Sigmoid colon (tissue), 6 donors: ENCODE measurements at regions not wholly inside any gene's neighbourhood (a gene's known extent, or its start where the extent isn't known, plus 50 kb on each side); places are given as distances from the start of the nearest gene placed in this dataset.

Source experiments
- DNase-seq: peaks from one replicate; pipeline ENCODE4 v3.0.0-alpha.2; 2019
- H3K27ac ChIP-seq, 4 donors: fragments of 200-600 bp; sonication (generic); one replicate each; pipeline ENCODE4 v1.5.1; 2016 to 2019; ENCODE audit warnings: mild to moderate bottlenecking in 1 of 4
- H3K27me3 ChIP-seq, 3 donors: fragments of 200-600 bp; sonication (generic); one replicate each; pipeline ENCODE4 v1.5.1; 2019; ENCODE audit warnings: mild to moderate bottlenecking in 1 of 3
- H3K36me3 ChIP-seq, 4 donors: fragments of 200-600 bp; sonication (generic); one replicate each; pipeline ENCODE4 v1.5.1; 2016 to 2019
- H3K4me1 ChIP-seq, 4 donors: fragments of 200-600 bp; sonication (generic); one replicate each; pipeline ENCODE4 v1.5.1; 2017 to 2019
- H3K4me3 ChIP-seq, 4 donors: fragments of 200-600 bp; sonication (generic); one replicate each; pipeline ENCODE4 v1.5.1; 2017 to 2019; ENCODE audit warnings: mild to moderate bottlenecking in 2 of 4, moderate library complexity in 1 of 4
- H3K9me3 ChIP-seq, 4 donors: fragments of 200-600 bp in 3 of 4; sonication (generic) in 3 of 4; one replicate each; pipeline versions ENCODE4 v1.5.1 to v1.6.1; 2013 to 2019
- EP300 ChIP-seq, 4 donors: sonication (generic); formaldehyde crosslinking; IDR thresholded peaks; one replicate each; pipeline ENCODE4 v1.6.1; 2017; ENCODE audit warnings: antibody characterized with exemption in 4 of 4
- POLR2A ChIP-seq, 2 donors: fragments of 450-650 bp; IDR thresholded peaks; one replicate each; pipeline ENCODE4 v1.6.1; 2016; ENCODE audit warnings: antibody characterized with exemption in 2 of 2, mild to moderate bottlenecking in 2 of 2, moderate library complexity in 2 of 2
- POLR2AphosphoS5 ChIP-seq, 4 donors: sonication (generic); formaldehyde crosslinking; IDR thresholded peaks; one replicate each; pipeline ENCODE4 v1.6.1; 2017; ENCODE audit warnings: antibody characterized with exemption in 4 of 4
- WGBS, 2 donors: extraction: QIAGEN DNeasy Blood & Tissue Kit; methylation state at CpG; one replicate each; pipeline ENCODE4 v1.1.7; 2013; 5-methylcytosine and 5-hydroxymethylcytosine counted together
- intact Hi-C: fragments of 100-400 bp; cut with DNase I; formaldehyde crosslinking; loops from one replicate; pipeline ENCODE4 v1.15.1; 2023
- TF ChIP-seq, protein P1 (sequence below), 4 experiments: fragments of 450-650 bp in 3 of 4; fragments of 200-600 bp in 1 of 4; IDR thresholded peaks; one replicate each; pipeline ENCODE4 v1.5.1; 2016 to 2019; ENCODE audit warnings: antibody characterized with exemption in 4 of 4, mild to moderate bottlenecking in 3 of 4, moderate library complexity in 2 of 4
- donor health status: healthy with polysubstance abuse.
- donor health status: healthy.

DNA sequence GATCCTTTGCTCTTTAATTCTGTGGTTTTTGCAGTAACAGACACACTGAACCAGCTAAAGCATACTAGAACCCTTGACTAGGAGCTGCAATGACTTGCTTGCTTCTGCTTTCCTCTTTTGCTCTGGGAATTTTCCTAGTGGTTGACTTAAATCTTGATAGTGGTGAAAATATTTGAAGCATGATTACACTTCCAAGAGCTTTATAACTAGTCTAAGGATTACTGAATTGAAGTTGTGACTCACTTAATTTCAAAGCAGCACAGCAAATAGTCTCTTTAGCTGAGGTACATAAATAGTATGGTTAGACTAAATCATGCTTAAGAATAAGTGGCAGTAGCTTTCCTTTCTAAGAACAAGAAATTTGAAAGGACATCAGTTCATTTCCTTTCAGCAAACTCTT, 513.5 kb upstream of the GBE1 start:
- TF ChIP-seq EP300 (IDR thresholded peaks at IDR 0.05), result no peak
- TF ChIP-seq, protein P1, sequence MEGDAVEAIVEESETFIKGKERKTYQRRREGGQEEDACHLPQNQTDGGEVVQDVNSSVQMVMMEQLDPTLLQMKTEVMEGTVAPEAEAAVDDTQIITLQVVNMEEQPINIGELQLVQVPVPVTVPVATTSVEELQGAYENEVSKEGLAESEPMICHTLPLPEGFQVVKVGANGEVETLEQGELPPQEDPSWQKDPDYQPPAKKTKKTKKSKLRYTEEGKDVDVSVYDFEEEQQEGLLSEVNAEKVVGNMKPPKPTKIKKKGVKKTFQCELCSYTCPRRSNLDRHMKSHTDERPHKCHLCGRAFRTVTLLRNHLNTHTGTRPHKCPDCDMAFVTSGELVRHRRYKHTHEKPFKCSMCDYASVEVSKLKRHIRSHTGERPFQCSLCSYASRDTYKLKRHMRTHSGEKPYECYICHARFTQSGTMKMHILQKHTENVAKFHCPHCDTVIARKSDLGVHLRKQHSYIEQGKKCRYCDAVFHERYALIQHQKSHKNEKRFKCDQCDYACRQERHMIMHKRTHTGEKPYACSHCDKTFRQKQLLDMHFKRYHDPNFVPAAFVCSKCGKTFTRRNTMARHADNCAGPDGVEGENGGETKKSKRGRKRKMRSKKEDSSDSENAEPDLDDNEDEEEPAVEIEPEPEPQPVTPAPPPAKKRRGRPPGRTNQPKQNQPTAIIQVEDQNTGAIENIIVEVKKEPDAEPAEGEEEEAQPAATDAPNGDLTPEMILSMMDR (IDR thresholded peaks at IDR 0.05), result no peak
- TF ChIP-seq POLR2A (IDR thresholded peaks at IDR 0.05), result no peak
- no peak for TF ChIP-seq POLR2AphosphoS5 (IDR thresholded peaks at IDR 0.05)
- Histone ChIP-seq H3K9me3 (no peaks in the 10 kb centered on the region), H3K4me1 (no peaks in the 10 kb centered on the region)

DNA sequence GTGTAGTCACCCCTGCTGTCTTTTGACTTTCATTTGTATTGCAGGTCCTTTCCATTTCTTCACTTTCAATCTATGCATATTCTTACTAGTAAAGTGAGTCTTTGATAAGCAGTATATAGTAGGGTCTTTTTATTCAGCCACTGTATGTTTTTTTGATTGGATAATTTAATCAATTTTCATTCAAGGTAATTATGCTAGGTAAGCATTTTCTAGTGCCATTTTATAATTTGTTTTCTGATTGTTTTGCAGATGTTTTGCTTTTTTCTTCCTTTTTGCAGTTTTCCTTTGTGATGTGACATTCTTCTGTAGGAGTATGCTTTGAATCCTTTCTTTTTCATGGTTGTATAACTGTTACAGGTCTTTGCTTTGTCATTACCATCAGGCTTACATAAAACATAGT, 504.3 kb upstream of the GBE1 start:
- H3K27ac ChIP-seq, result no peak overlapping the region
- no peaks in the 10 kb centered on the region for H3K4me1 ChIP-seq
- H3K27me3 ChIP-seq, result no peaks in the 10 kb centered on the region
- no peak overlapping the region for H3K4me3 ChIP-seq
- peaks cover 0 to 4% (median 2%) of the 10 kb centered on the region in 4 donors for H3K9me3 ChIP-seq
- no peaks in the 10 kb centered on the region for H3K36me3 ChIP-seq
- TF ChIP-seq POLR2A (IDR thresholded peaks at IDR 0.05) (no peak), POLR2AphosphoS5 (IDR thresholded peaks at IDR 0.05) (no peak), EP300 (IDR thresholded peaks at IDR 0.05) (no peak)
- TF ChIP-seq, protein P1 (IDR thresholded peaks at IDR 0.05), result no peak
- intact Hi-C loops, result no loop called here
- no peak for DNase-seq

More for the DNA sequence above, 513.5 kb upstream of the GBE1 start:
- no peak overlapping the region for H3K4me3 ChIP-seq
- DNase-seq, result no peak
- H3K27ac ChIP-seq, result no peak overlapping the region
- intact Hi-C loops, result no loop called here
- no peaks in the 10 kb centered on the region for H3K36me3 ChIP-seq
- H3K27me3 ChIP-seq, result no peaks in the 10 kb centered on the region

DNA sequence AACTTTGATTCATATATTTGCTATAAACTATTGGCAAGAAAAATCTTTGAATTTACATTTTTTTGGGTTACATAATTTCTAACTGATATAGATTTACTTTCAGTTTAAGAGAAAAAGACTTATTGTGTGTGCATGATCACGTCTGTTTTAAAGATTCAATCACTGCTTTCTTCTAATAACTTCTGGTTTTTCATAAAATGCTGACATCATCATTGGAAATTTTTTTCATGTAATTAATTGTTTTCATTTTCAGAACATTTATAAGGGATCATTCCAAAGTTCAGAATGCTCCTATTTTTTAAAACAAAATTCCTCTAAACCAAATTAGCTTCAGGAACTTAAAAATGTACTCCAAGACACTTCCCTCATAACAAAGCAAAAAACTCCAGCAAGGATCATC, 500.7 kb upstream of the GBE1 start:
- TF ChIP-seq, protein P1 (IDR thresholded peaks at IDR 0.05), result no peak
- TF ChIP-seq POLR2AphosphoS5 (IDR thresholded peaks at IDR 0.05) (no peak), EP300 (IDR thresholded peaks at IDR 0.05) (no peak), POLR2A (IDR thresholded peaks at IDR 0.05) (no peak)
- no peaks in the 10 kb centered on the region for H3K27me3 ChIP-seq
- no peaks in the 10 kb centered on the region for H3K4me1 ChIP-seq
- H3K36me3 ChIP-seq, result no peaks in the 10 kb centered on the region
- H3K27ac ChIP-seq, result no peak overlapping the region
- H3K4me3 ChIP-seq, result no peak overlapping the region
- intact Hi-C loops, result no loop called here
- no peaks in the 10 kb centered on the region for H3K9me3 ChIP-seq
- WGBS, 2 donors, result 61 to 64% methylated on average over 1 of the region's 1 CpG
- DNase-seq, result no peak

DNA sequence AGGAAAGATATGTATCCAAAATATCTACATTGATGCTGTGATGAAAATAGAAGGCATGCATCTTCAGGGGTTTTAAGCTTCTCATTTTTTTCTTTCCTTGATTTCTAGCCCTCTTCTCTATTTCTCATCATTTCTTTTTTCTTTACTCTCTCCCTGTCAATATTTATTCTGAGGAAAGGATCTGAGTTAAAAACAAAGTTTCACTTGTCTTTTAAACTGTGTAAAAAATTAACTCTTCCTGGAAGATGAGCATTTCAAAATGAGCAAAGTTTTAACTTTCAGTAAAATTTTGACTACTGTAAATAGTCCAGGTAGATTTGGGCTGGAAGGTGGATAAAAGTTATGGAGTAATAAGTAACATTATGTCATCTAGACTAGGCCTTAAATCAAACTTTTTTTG, 500.2 kb upstream of the GBE1 start:
- H3K9me3 ChIP-seq, result no peaks in the 10 kb centered on the region
- no peak for TF ChIP-seq POLR2A (IDR thresholded peaks at IDR 0.05)
- TF ChIP-seq POLR2AphosphoS5 (IDR thresholded peaks at IDR 0.05), result no peak
- TF ChIP-seq EP300 (IDR thresholded peaks at IDR 0.05), result no peak
- TF ChIP-seq, protein P1 (IDR thresholded peaks at IDR 0.05), result no peak
- intact Hi-C loops, result no loop called here
- no peak for DNase-seq
- no peaks in the 10 kb centered on the region for H3K27me3 ChIP-seq
- H3K36me3 ChIP-seq, result no peaks in the 10 kb centered on the region
- no peak overlapping the region for H3K27ac ChIP-seq
- no peaks in the 10 kb centered on the region for H3K4me1 ChIP-seq
- H3K4me3 ChIP-seq, result no peak overlapping the region

DNA sequence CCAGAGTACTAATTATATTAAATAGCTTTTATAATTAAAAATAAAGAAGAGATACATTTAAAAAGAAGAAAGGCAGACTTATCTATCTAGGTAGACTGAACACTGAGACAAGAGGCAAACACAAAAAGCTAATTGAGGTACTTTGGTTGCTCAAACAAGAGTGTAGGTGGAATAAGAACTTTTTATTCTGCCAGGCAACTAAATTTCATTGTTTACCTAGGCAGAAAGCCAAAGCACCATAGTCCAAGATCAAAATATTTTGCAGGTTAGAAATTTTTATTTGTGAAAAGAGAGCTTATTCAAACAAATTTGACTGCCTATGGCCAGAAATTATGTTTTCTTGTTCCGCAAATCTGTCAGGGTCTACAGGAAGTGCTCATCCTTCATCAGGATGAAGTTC, 499.6 kb upstream of the GBE1 start:
- intact Hi-C loops, result no loop called here
- no peak for DNase-seq
- Histone ChIP-seq H3K27me3 (no peaks in the 10 kb centered on the region), H3K4me1 (no peaks in the 10 kb centered on the region), H3K4me3 (no peak overlapping the region), H3K9me3 (no peaks in the 10 kb centered on the region), H3K27ac (no peak overlapping the region), H3K36me3 (no peaks in the 10 kb centered on the region)
- WGBS, 2 donors, result 80 to 93% methylated on average over 1 of the region's 1 CpG
- no peak for TF ChIP-seq POLR2A (IDR thresholded peaks at IDR 0.05)
- TF ChIP-seq, protein P1 (IDR thresholded peaks at IDR 0.05), result no peak
- TF ChIP-seq EP300 (IDR thresholded peaks at IDR 0.05), result no peak
- TF ChIP-seq POLR2AphosphoS5 (IDR thresholded peaks at IDR 0.05), result no peak
